WERI-Rb-1 (cell line): ENCODE measurements at regions not wholly inside any gene's neighbourhood (a gene's known extent, or its start where the extent isn't known, plus 50 kb on each side); places are given as distances from the start of the nearest gene placed in this dataset.

ENCODE experiments used
- DNase-seq: peaks from one replicate; pipeline ENCODE4 v3.0.0-alpha.2; 2020
- H3K27ac ChIP-seq: fragments of 250-450 bp; sonication (Bioruptor Pico); 2 replicates; pipeline ENCODE4 v1.5.1; 2020; ENCODE audit warnings: mild to moderate bottlenecking, moderate library complexity
- H3K27me3 ChIP-seq: fragments of 250-450 bp; sonication (Bioruptor Pico); 2 replicates; pipeline ENCODE4 v1.5.1; 2021; ENCODE audit warnings: mild to moderate bottlenecking, low read depth, moderate library complexity; ENCODE audit not compliant: insufficient read depth, severe bottlenecking
- H3K36me3 ChIP-seq: fragments of 250-450 bp; sonication (Bioruptor Pico); 2 replicates; pipeline ENCODE4 v1.5.1; 2020; ENCODE audit warnings: mild to moderate bottlenecking, moderate library complexity
- H3K4me3 ChIP-seq: 2 replicates; pipeline ENCODE4 v1.5.1; 2011; ENCODE audit warnings: low read depth, mild to moderate bottlenecking, control low read depth, low read length
- H3K9me3 ChIP-seq: fragments of 250-450 bp; sonication (Bioruptor Pico); 2 replicates; pipeline ENCODE4 v1.5.1; 2021; ENCODE audit warnings: mild to moderate bottlenecking, moderate library complexity; ENCODE audit not compliant: severe bottlenecking
- TF ChIP-seq, protein P1 (sequence below): IDR thresholded peaks from 2 replicates; pipeline ENCODE4 v1.5.1; 2011; ENCODE audit warnings: low read depth, mild to moderate bottlenecking, control low read depth, inconsistent platforms, low read length

DNA sequence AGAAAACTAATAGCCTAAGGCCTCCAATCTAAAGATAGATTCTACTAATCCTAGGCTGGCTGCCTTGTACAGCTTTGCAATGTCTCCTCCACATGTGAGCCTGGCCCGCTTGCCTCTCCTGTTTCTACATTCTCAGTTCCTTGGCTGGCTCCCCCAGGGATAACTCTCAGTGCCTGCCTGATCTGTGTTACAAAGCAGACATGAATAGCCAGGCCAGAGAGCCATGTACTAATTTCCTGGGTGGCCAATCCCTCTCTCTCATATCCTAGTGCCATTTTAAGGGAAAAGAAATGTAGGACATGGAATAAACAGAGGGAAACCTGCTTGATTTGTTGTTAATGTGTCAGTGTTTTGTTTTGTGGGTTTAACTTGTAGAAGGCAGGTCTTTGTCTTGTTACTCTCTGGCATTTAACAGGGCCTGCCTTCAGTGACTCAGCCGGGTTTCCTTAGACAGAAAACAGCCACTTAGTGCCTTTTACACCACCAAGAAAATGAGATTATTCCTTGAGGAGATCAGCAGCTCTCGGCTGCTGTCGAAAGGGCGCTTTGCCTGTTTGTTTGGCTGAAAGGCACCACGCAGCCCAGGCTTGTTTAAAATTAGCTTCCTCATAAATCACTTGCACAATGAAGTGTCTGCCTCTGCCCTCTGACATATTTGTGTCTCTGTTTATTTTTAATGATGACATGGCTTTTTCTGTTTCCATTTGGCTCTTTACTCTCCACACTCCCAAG, 702.7 kb downstream of the MAFB start:
- H3K4me3 ChIP-seq: no peak overlapping the region
- TF ChIP-seq, protein P1, sequence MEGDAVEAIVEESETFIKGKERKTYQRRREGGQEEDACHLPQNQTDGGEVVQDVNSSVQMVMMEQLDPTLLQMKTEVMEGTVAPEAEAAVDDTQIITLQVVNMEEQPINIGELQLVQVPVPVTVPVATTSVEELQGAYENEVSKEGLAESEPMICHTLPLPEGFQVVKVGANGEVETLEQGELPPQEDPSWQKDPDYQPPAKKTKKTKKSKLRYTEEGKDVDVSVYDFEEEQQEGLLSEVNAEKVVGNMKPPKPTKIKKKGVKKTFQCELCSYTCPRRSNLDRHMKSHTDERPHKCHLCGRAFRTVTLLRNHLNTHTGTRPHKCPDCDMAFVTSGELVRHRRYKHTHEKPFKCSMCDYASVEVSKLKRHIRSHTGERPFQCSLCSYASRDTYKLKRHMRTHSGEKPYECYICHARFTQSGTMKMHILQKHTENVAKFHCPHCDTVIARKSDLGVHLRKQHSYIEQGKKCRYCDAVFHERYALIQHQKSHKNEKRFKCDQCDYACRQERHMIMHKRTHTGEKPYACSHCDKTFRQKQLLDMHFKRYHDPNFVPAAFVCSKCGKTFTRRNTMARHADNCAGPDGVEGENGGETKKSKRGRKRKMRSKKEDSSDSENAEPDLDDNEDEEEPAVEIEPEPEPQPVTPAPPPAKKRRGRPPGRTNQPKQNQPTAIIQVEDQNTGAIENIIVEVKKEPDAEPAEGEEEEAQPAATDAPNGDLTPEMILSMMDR: no peak
- H3K27ac ChIP-seq: no peak overlapping the region
- no peak for DNase-seq
- H3K9me3 ChIP-seq: no peaks in the 10 kb centered on the region
- no peaks in the 10 kb centered on the region for H3K36me3 ChIP-seq
- H3K27me3 ChIP-seq: peaks cover 6% of the 10 kb centered on the region

DNA sequence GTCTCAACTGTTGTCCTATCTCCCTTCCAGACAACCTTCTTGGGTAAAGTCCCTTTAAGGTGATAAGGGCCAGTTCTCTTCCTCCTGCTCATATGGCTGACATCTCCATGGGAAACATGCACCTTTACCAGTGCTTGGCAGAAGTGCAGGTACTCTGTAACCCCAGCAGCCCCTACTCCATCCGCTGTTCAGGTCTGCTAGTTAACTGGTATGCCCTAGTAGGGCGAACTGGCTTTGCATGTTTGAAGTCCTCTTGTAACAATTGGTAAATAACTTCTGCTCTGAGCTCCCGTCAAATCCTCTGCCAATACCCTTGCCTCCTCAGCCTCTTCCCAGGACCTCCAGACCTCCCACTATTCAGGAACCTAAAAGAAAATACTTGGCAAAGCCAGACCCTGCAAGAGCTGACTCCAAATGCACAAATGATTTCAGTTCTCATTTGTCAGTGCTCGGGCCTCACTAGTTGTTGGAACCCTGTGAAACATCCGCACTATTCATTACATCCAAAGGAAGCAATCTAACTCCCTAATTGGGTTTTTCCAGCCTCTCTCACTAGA, 703.7 kb downstream of the MAFB start:
- no peak for DNase-seq

DNA sequence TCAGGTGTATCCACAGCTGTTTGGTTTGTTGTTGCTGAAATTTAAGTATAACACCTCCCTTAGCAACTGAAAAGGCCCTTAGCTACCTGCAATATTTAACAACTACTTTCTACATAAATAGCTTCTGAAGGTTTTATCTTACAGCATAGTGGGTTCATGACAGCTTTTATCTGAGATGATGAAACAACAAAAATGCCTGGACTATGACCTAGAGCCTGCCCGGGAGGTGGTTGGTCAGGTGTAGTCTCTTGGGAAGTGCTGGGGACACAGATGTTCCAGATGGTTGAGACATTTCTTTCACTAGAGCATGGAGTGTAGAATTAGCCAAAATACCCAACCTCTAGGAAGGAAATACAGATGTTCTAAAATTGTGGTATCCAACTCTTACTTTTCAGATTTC, 705.4 kb downstream of the MAFB start:
- no peaks in the 10 kb centered on the region for H3K36me3 ChIP-seq
- no peaks in the 10 kb centered on the region for H3K9me3 ChIP-seq
- TF ChIP-seq, protein P1: no peak
- H3K27me3 ChIP-seq: peaks cover 6% of the 10 kb centered on the region
- H3K4me3 ChIP-seq: no peak overlapping the region
- no peak overlapping the region for H3K27ac ChIP-seq
- no peak for DNase-seq

More for the DNA sequence above, 703.7 kb downstream of the MAFB start:
- Histone ChIP-seq H3K9me3 (no peaks in the 10 kb centered on the region), H3K4me3 (no peak overlapping the region), H3K27me3 (peaks cover 6% of the 10 kb centered on the region), H3K36me3 (no peaks in the 10 kb centered on the region), H3K27ac (no peak overlapping the region)
- TF ChIP-seq, protein P1: no peak

DNA sequence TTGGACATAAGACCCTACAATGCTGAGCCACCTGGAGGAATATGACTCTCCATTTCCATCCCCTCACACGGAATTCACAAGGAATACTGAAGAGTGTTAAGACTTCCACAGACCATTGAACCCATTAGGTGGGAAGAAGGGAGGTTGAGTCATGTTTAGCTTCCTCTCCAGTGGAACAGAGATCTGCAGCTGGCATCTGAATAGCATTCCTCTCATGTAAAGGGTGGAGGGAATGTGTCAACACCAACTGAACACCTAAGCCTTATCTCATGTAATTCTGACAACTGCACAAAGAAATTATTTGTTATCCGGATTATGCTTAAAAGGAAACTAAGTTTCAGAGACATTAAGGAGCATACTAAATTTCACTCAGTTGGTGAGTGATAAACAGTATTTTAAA, 705.9 kb downstream of the MAFB start:
- H3K9me3 ChIP-seq: no peaks in the 10 kb centered on the region
- no peak for DNase-seq
- H3K36me3 ChIP-seq: no peaks in the 10 kb centered on the region
- TF ChIP-seq, protein P1: no peak
- no peak overlapping the region for H3K27ac ChIP-seq
- peaks cover 6% of the 10 kb centered on the region for H3K27me3 ChIP-seq
- no peak overlapping the region for H3K4me3 ChIP-seq

DNA sequence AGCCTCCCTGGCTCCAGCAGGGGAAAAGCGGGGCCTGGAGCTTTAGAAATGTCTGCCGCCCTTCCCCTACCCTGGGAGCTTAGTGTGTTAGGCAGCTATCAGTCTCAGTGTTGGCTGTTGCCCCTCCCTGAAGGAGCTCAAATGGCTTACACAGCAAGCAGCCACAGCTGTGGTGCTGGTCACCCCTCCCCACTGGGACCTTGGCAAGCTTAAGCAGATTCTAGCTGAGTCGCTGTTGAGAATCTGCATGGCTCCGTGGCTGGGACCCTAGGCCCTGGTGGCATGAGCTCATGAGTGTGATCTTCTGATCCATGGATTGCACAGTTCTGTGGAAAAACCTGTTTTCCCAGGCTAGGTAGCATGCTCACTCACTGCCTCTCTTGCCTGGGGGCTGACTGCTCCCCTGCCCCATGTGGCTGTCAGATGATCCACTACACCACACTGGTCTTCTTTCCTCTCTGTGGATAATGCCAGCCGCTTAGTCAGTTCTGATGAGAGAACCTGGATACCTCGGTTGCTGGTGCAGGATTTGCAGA, 714.0 kb downstream of the MAFB start:
- TF ChIP-seq, protein P1: no peak
- Histone ChIP-seq H3K9me3 (no peaks in the 10 kb centered on the region), H3K36me3 (no peaks in the 10 kb centered on the region), H3K27ac (no peak overlapping the region), H3K4me3 (no peak overlapping the region), H3K27me3 (peaks cover 2% of the 10 kb centered on the region)
- DNase-seq: peak; percentile 18
